IMR-90 (cell line): ENCODE measurements at regions not wholly inside any gene's neighbourhood (a gene's known extent, or its start where the extent isn't known, plus 50 kb on each side); places are given as distances from the start of the nearest gene placed in this dataset.

ENCODE experiments used
- ATAC-seq: fragments of 200-7000 bp; cut with Tn5 transposase; 2 replicates; pipeline ENCODE4 v1.9.1; 2020; ENCODE audit warnings: low read depth, mild to moderate bottlenecking, moderate library complexity
- BruUV-seq: library from RNA; stranded (reverse); fragments of 400-500 nt; replicated peaks from 2 replicates; lab custom pipeline; 2021; lab: Mats Ljungman, UMichigan
- CTCF ChIA-PET: fragments of 300-600 bp; formaldehyde crosslinking; extraction: SDS; loops from one replicate; lab custom pipeline; 2021; ENCODE audit warnings: antibody characterized with exemption; lab: Yijun Ruan, JAX
- POLR2A ChIA-PET: fragments of 300-600 bp; sonication (Branson Sonifier 250); formaldehyde crosslinking; loops from one replicate; lab custom pipeline; 2022; ENCODE audit warnings: antibody characterized with exemption; ENCODE audit not compliant: unreplicated experiment; lab: Charles Lee
- DNase-seq: peaks from one replicate; pipeline ENCODE4 v3.0.0; 2013
- H2AFZ ChIP-seq: replicated peaks from 2 replicates; pipeline ENCODE3; 2013; ENCODE audit warnings: low read length, mild to moderate bottlenecking; ENCODE audit not compliant: poor library complexity
- H2AK5ac ChIP-seq: 2 replicates; pipeline ENCODE4 v1.6.1; 2013; ENCODE audit warnings: low read depth, low read length, inconsistent platforms
- H2AK9ac ChIP-seq: replicated peaks from 2 replicates; pipeline ENCODE3; 2013; ENCODE audit warnings: mild to moderate bottlenecking, low read depth, low read length, moderate library complexity; ENCODE audit not compliant: poor library complexity
- H2BK120ac ChIP-seq: 2 replicates; pipeline ENCODE4 v1.6.1; 2013; ENCODE audit warnings: low read depth, low read length, inconsistent platforms
- H2BK15ac ChIP-seq: 3 replicates; pipeline ENCODE4 v1.6.1; 2013; ENCODE audit warnings: low read depth, low read length, inconsistent platforms
- H2BK20ac ChIP-seq: 2 replicates; pipeline ENCODE4 v1.6.1; 2013; ENCODE audit warnings: low read depth, mild to moderate bottlenecking, inconsistent platforms, low read length, moderate library complexity
- H2BK5ac ChIP-seq: 2 replicates; pipeline ENCODE4 v1.6.1; 2013; ENCODE audit warnings: mild to moderate bottlenecking, low read depth, low read length, inconsistent platforms; ENCODE audit not compliant: poor library complexity, severe bottlenecking
- H3K14ac ChIP-seq: replicated peaks from 2 replicates; pipeline ENCODE4 v1.6.1; 2013; ENCODE audit warnings: low read depth, low read length, inconsistent platforms
- H3K18ac ChIP-seq: 2 replicates; pipeline ENCODE4 v1.6.1; 2013; ENCODE audit warnings: low read depth, low read length, control low read depth
- H3K23ac ChIP-seq: 2 replicates; pipeline ENCODE4 v1.6.1; 2013; ENCODE audit warnings: low read depth, low read length, inconsistent platforms
- H3K27ac ChIP-seq: 2 replicates; pipeline ENCODE4 v1.5.1; 2013; ENCODE audit warnings: mild to moderate bottlenecking, control low read depth, low read length; ENCODE audit not compliant: insufficient read depth
- H3K27me3 ChIP-seq: 2 replicates; pipeline ENCODE4 v1.6.1; 2013; ENCODE audit warnings: low read length; ENCODE audit not compliant: control insufficient read depth, insufficient read depth
- H3K36me3 ChIP-seq: 2 replicates; pipeline ENCODE4 v1.6.1; 2013; ENCODE audit warnings: low read length, mixed read lengths; ENCODE audit not compliant: control insufficient read depth, insufficient read depth
- H3K4ac ChIP-seq: 2 replicates; pipeline ENCODE4 v1.6.1; 2013; ENCODE audit warnings: low read depth, low read length, inconsistent platforms
- H3K4me1 ChIP-seq: 2 replicates; pipeline ENCODE4 v1.6.1; 2013; ENCODE audit warnings: low read length, mixed read lengths; ENCODE audit not compliant: control insufficient read depth, insufficient read depth
- H3K4me2 ChIP-seq: 2 replicates; pipeline ENCODE4 v1.6.1; 2013; ENCODE audit warnings: low read depth, mild to moderate bottlenecking, control low read depth, low read length, moderate library complexity
- H3K4me3 ChIP-seq: 2 replicates; pipeline ENCODE4 v1.5.1; 2013; ENCODE audit warnings: low read depth, mild to moderate bottlenecking, control low read depth, low read length, moderate library complexity; ENCODE audit not compliant: insufficient read depth
- H3K56ac ChIP-seq: 2 replicates; pipeline ENCODE4 v1.6.1; 2013; ENCODE audit warnings: low read length, inconsistent platforms; ENCODE audit not compliant: insufficient read depth; ENCODE audit errors: extremely low read depth
- H3K79me1 ChIP-seq, 2 experiments: 2 replicates each; pipeline ENCODE4 v1.6.1; 2013; ENCODE audit warnings: low read length in 2 of 2, inconsistent platforms in 1 of 2, low read depth in 1 of 2
- H3K9ac ChIP-seq: 2 replicates; pipeline ENCODE4 v1.6.1; 2013; ENCODE audit warnings: low read depth, low read length, control low read depth
- H3K9me1 ChIP-seq: 2 replicates; pipeline ENCODE4 v1.6.1; 2013; ENCODE audit warnings: low read length, inconsistent platforms; ENCODE audit not compliant: insufficient read depth
- H3K9me3 ChIP-seq: 2 replicates; pipeline ENCODE4 v1.6.1; 2013; ENCODE audit warnings: low read length; ENCODE audit not compliant: control insufficient read depth, insufficient read depth
- H4K20me1 ChIP-seq: 2 replicates; pipeline ENCODE4 v1.6.1; 2013; ENCODE audit warnings: low read length, inconsistent platforms; ENCODE audit not compliant: insufficient read depth
- H4K5ac ChIP-seq: 2 replicates; pipeline ENCODE4 v1.6.1; 2013; ENCODE audit warnings: mild to moderate bottlenecking, low read depth, low read length, control low read depth
- H4K8ac ChIP-seq, 2 experiments: 2 replicates each; pipeline ENCODE4 v1.6.1; 2013; ENCODE audit warnings: low read depth in 2 of 2, low read length in 2 of 2, control low read depth in 1 of 2, inconsistent platforms in 1 of 2
- H4K91ac ChIP-seq: 2 replicates; pipeline ENCODE4 v1.6.1; 2013; ENCODE audit warnings: low read depth, low read length, inconsistent platforms; ENCODE audit not compliant: insufficient read depth
- BHLHE40 ChIP-seq: fragments of 150-350 bp; IDR thresholded peaks from 2 replicates; pipeline ENCODE4 v1.6.1; 2016; ENCODE audit warnings: mild to moderate bottlenecking, low read depth, low read length
- CEBPB ChIP-seq: IDR thresholded peaks from 2 replicates; pipeline ENCODE4 v1.6.1; 2012; ENCODE audit warnings: low read depth, low read length, improper control_type of control experiment
- CHD1 ChIP-seq: IDR thresholded peaks from 2 replicates; pipeline ENCODE4 v1.6.1; 2012; ENCODE audit warnings: low read depth, low read length, improper control_type of control experiment
- ELK1 ChIP-seq: fragments of 150-350 bp; IDR thresholded peaks from 2 replicates; pipeline ENCODE4 v1.6.1; 2016; ENCODE audit warnings: low read depth, mild to moderate bottlenecking, low read length, moderate library complexity, borderline replicate concordance
- FOS ChIP-seq: fragments of 150-350 bp; IDR thresholded peaks from 2 replicates; pipeline ENCODE4 v1.6.1; 2016; ENCODE audit warnings: low read depth, low read length
- MAFK ChIP-seq: IDR thresholded peaks from 2 replicates; pipeline ENCODE4 v1.6.1; 2012; ENCODE audit warnings: low read depth, low read length, improper control_type of control experiment
- MAZ ChIP-seq: IDR thresholded peaks from 2 replicates; pipeline ENCODE4 v1.6.1; 2012; ENCODE audit warnings: low read depth, mild to moderate bottlenecking, low read length, improper control_type of control experiment, moderate library complexity, borderline replicate concordance
- MXI1 ChIP-seq: IDR thresholded peaks from 2 replicates; pipeline ENCODE4 v1.6.1; 2012; ENCODE audit warnings: low read depth, mild to moderate bottlenecking, low read length, moderate library complexity, borderline replicate concordance
- NFE2L2 ChIP-seq: fragments of 150-350 bp; IDR thresholded peaks from 2 replicates; pipeline ENCODE4 v1.6.1; 2016; ENCODE audit warnings: low read depth, mild to moderate bottlenecking, low read length
- POLR2A ChIP-seq: IDR thresholded peaks from 2 replicates; pipeline ENCODE4 v1.6.1; 2012; ENCODE audit warnings: mild to moderate bottlenecking, low read depth, low read length
- RAD21 ChIP-seq: IDR thresholded peaks from 2 replicates; pipeline ENCODE4 v1.6.1; 2012; ENCODE audit warnings: low read length, improper control_type of control experiment
- RCOR1 ChIP-seq: IDR thresholded peaks from 2 replicates; pipeline ENCODE4 v1.6.1; 2012; ENCODE audit warnings: mild to moderate bottlenecking, low read length, improper control_type of control experiment; ENCODE audit not compliant: insufficient replicate concordance
- RFX5 ChIP-seq: IDR thresholded peaks from 2 replicates; pipeline ENCODE4 v1.8.0; 2012; ENCODE audit warnings: low read depth, mild to moderate bottlenecking, low read length, moderate library complexity
- SMC3 ChIP-seq: fragments of 150-350 bp; IDR thresholded peaks from 2 replicates; pipeline ENCODE4 v1.6.1; 2016; ENCODE audit warnings: low read depth, mild to moderate bottlenecking, antibody characterized with exemption, low read length, moderate library complexity
- WGBS, 2 experiments: methylation state at CpG; one replicate each; pipeline versions ENCODE4 v1.1.5 to v1.1.7; 2013; ENCODE audit warnings: missing lambda C conversion rate in 2 of 2; ENCODE audit not compliant: insufficient read length in 1 of 2; ENCODE audit errors: extremely low coverage in 2 of 2; 5-methylcytosine and 5-hydroxymethylcytosine counted together
- dilution Hi-C: fragments of 300-500 bp; cut with HindIII; formaldehyde crosslinking; loops from one replicate; pipeline ENCODE4 v1.14.3; 2018; ENCODE audit warnings: low sequenced_read_pairs; ENCODE audit not compliant: unreplicated experiment
- in situ Hi-C: fragments of 300-500 bp; cut with MboI; formaldehyde crosslinking; loops from 3 replicates; pipeline ENCODE4 v1.14.3; 2019; ENCODE audit warnings: low sequenced_read_pairs, inconsistent platforms, mixed read lengths
- intact Hi-C: fragments of 100-400 bp; cut with micrococcal nuclease; formaldehyde crosslinking; loops from 2 replicates; pipeline ENCODE4 v1.10.0; 2022
- TF ChIP-seq, protein P1 (sequence below): fragments of 150-350 bp; IDR thresholded peaks from 2 replicates; pipeline ENCODE4 v1.6.1; 2017; ENCODE audit warnings: mild to moderate bottlenecking, antibody characterized with exemption, low read length, low read depth
- TF ChIP-seq, protein P2 (sequence below): conservative IDR thresholded peaks from 2 replicates; pipeline ENCODE4 v1.5.1; 2012; ENCODE audit warnings: mild to moderate bottlenecking, low read depth, low read length, improper control_type of control experiment

DNA sequence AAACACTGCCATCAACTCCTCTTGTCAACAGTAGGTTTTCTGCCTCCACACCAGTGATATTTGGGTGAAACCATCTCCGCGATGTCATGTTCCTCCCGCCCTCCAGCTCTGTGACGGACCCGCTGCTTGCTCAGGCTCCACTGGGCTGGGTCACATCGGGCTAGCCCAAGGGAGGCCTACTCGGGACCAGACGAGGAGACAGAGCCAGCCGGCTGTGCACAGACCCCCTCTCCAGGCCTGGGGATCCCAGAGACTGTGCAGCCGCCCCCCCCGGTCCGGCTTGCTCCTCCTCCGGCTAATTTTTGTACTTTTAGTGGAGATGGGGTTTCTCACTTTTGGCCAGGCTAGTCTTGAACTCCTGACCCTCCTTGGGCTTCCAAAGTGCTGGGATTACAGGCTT lies 202.4 kb upstream of the PRDM9 start:
- H3K27me3 ChIP-seq = no peaks in the 10 kb centered on the region
- H3K27ac ChIP-seq = no peak overlapping the region
- no peaks in the 10 kb centered on the region for H3K36me3 ChIP-seq
- no peak overlapping the region for H4K91ac ChIP-seq
- no peak overlapping the region for H3K4ac ChIP-seq
- no peak for TF ChIP-seq RCOR1
- TF ChIP-seq ELK1 = no peak
- TF ChIP-seq CEBPB = no peak
- no peak for TF ChIP-seq MAFK
- no peak for TF ChIP-seq MXI1
- no peak for TF ChIP-seq NFE2L2
- TF ChIP-seq POLR2A = no peak
- no peak for TF ChIP-seq RFX5
- TF ChIP-seq SMC3 = no peak
- TF ChIP-seq CHD1 = no peak
- TF ChIP-seq, protein P1, sequence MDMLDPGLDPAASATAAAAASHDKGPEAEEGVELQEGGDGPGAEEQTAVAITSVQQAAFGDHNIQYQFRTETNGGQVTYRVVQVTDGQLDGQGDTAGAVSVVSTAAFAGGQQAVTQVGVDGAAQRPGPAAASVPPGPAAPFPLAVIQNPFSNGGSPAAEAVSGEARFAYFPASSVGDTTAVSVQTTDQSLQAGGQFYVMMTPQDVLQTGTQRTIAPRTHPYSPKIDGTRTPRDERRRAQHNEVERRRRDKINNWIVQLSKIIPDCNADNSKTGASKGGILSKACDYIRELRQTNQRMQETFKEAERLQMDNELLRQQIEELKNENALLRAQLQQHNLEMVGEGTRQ = no peak
- no peak for TF ChIP-seq FOS
- TF ChIP-seq, protein P2, sequence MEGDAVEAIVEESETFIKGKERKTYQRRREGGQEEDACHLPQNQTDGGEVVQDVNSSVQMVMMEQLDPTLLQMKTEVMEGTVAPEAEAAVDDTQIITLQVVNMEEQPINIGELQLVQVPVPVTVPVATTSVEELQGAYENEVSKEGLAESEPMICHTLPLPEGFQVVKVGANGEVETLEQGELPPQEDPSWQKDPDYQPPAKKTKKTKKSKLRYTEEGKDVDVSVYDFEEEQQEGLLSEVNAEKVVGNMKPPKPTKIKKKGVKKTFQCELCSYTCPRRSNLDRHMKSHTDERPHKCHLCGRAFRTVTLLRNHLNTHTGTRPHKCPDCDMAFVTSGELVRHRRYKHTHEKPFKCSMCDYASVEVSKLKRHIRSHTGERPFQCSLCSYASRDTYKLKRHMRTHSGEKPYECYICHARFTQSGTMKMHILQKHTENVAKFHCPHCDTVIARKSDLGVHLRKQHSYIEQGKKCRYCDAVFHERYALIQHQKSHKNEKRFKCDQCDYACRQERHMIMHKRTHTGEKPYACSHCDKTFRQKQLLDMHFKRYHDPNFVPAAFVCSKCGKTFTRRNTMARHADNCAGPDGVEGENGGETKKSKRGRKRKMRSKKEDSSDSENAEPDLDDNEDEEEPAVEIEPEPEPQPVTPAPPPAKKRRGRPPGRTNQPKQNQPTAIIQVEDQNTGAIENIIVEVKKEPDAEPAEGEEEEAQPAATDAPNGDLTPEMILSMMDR = no peak
- no peak for TF ChIP-seq MAZ
- TF ChIP-seq BHLHE40 = no peak
- no peak for TF ChIP-seq RAD21
- H3K9me3 ChIP-seq = peaks cover 10% of the 10 kb centered on the region; the same call in 1 of the 2 replicates
- ATAC-seq = no peak
- no peaks in the 10 kb centered on the region for H3K79me1 ChIP-seq
- H3K14ac ChIP-seq = no peak overlapping the region
- no peak overlapping the region for H3K23ac ChIP-seq
- H3K9ac ChIP-seq = no peak overlapping the region
- no peak overlapping the region for H2BK5ac ChIP-seq
- H2BK20ac ChIP-seq = no peak overlapping the region
- ChIA-PET CTCF (no interaction called here), POLR2A (no interaction called here)
- no peaks in the 10 kb centered on the region for H4K20me1 ChIP-seq
- intact Hi-C loops = no loop called here
- H2BK15ac ChIP-seq = no peak overlapping the region
- in situ Hi-C loops = no loop called here
- no peak overlapping the region for H2AFZ ChIP-seq
- H3K4me3 ChIP-seq = no peak overlapping the region
- H3K4me1 ChIP-seq = no peaks in the 10 kb centered on the region
- no peak overlapping the region for H2BK120ac ChIP-seq
- no peak overlapping the region for H3K18ac ChIP-seq
- no peak overlapping the region for H3K4me2 ChIP-seq
- no peak overlapping the region for H2AK9ac ChIP-seq
- no peak overlapping the region for H4K8ac ChIP-seq
- no peak overlapping the region for H3K56ac ChIP-seq
- dilution Hi-C loops = no loop called here
- H3K9me1 ChIP-seq = no peaks in the 10 kb centered on the region
- WGBS, 2 experiments = 100% methylated on average over 2 of the region's 13 CpGs; no CpG with 5 or more reads in 1 of the 2 experiments
- no peak overlapping the region for H4K5ac ChIP-seq
- no TSS peak for BruUV-seq
- DNase-seq = no peak
- H2AK5ac ChIP-seq = no peak overlapping the region
